CD4-positive, alpha-beta T cell (primary cell): ENCODE measurements at regions not wholly inside any gene's neighbourhood (a gene's known extent, or its start where the extent isn't known, plus 50 kb on each side); places are given as distances from the start of the nearest gene placed in this dataset.

Experiments used
- ATAC-seq: fragments of 200-7000 bp; cut with Tn5 transposase; one replicate; pipeline ENCODE4 v1.10.0; 2022; ENCODE audit warnings: mild to moderate bottlenecking; ENCODE audit not compliant: poor library complexity
- CTCF ChIA-PET: fragments of 350-600 bp; sonication (Branson Sonifier 250); formaldehyde crosslinking; loops from one replicate; lab custom pipeline; 2021; ENCODE audit warnings: antibody characterized with exemption, inconsistent platforms; lab: Charles Lee
- POLR2A ChIA-PET: fragments of 350-600 bp; sonication (Branson Sonifier 250); formaldehyde crosslinking; loops from one replicate; lab custom pipeline; 2021; ENCODE audit warnings: antibody characterized with exemption, inconsistent platforms; lab: Charles Lee
- DNase-seq, 14 experiments: peaks; one replicate each; pipeline ENCODE4 v3.0.0-alpha.2; 2013 to 2020; ENCODE audit warnings: mixed read lengths in 2 of 14
- H3K27ac ChIP-seq, 2 donors: one replicate each; pipeline versions ENCODE4 v1.5.1 to v1.7.0; 2013; ENCODE audit warnings: low read length in 2 of 2, low read depth in 1 of 2, mild to moderate bottlenecking in 1 of 2
- H3K27me3 ChIP-seq, 2 experiments: 1 replicate in 1 of 2; 2 replicates in 1 of 2; pipeline versions ENCODE4 v1.6.1 to v1.7.0; 2013; ENCODE audit warnings: low read length in 2 of 2, control low read depth in 1 of 2, mild to moderate bottlenecking in 1 of 2, moderate library complexity in 1 of 2; ENCODE audit not compliant: insufficient read depth in 2 of 2, control insufficient read depth in 1 of 2
- H3K36me3 ChIP-seq: one replicate; pipeline ENCODE4 v1.6.1; 2013; ENCODE audit warnings: low read length, control low read depth; ENCODE audit not compliant: insufficient read depth
- H3K4me1 ChIP-seq: one replicate; pipeline ENCODE4 v1.6.1; 2013; ENCODE audit warnings: low read length, control low read depth; ENCODE audit not compliant: insufficient read depth
- H3K4me3 ChIP-seq: one replicate; pipeline ENCODE4 v1.5.1; 2013; ENCODE audit warnings: mild to moderate bottlenecking, low read length, moderate library complexity
- H3K9me3 ChIP-seq, 2 experiments: 1 replicate in 1 of 2; 2 replicates in 1 of 2; pipeline versions ENCODE4 v1.6.1 to v1.7.0; 2013; ENCODE audit warnings: low read length in 2 of 2, mild to moderate bottlenecking in 2 of 2, control low read depth in 1 of 2, moderate library complexity in 1 of 2; ENCODE audit not compliant: control insufficient read depth in 1 of 2, insufficient read depth in 1 of 2
- H3K27ac Mint-ChIP-seq: one replicate; pipeline ENCODE4 v1.8.0; 2020; ENCODE audit warnings: mixed read lengths
- H3K27me3 Mint-ChIP-seq: one replicate; pipeline ENCODE4 v1.8.0; 2021; ENCODE audit warnings: mixed read lengths
- H3K36me3 Mint-ChIP-seq: one replicate; pipeline ENCODE4 v1.8.0; 2021; ENCODE audit warnings: low read depth, mixed read lengths
- H3K4me1 Mint-ChIP-seq: one replicate; pipeline ENCODE4 v1.8.0; 2021; ENCODE audit warnings: low read depth, mixed read lengths
- H3K4me3 Mint-ChIP-seq: one replicate; pipeline ENCODE4 v1.8.0; 2020; ENCODE audit warnings: mild to moderate bottlenecking, mixed read lengths
- H3K9me3 Mint-ChIP-seq: one replicate; pipeline ENCODE4 v1.8.0; 2020; ENCODE audit warnings: mixed read lengths
- CTCF ChIP-seq: fragments of 200-600 bp; IDR thresholded peaks from one replicate; pipeline ENCODE4 v1.8.0; 2022; ENCODE audit warnings: antibody characterized with exemption, mild to moderate bottlenecking
- intact Hi-C, 2 experiments: fragments of 100-400 bp; cut with DNase I in 1 of 2; cut with micrococcal nuclease in 1 of 2; formaldehyde crosslinking; loops; one replicate each; pipeline versions ENCODE4 v1.15.1 to v1.9.0; 2023 to 2025; cut with DNase I, micrococcal nuclease

GRCh38 chr3:152120601-152121269 lies 148.0 kb upstream of the MBNL1 start:
- no peak overlapping the region for H3K4me3 Mint-ChIP-seq
- intact Hi-C loops, result no loop called here
- TF ChIP-seq CTCF, result no peak
- Histone ChIP-seq H3K27ac (no peak overlapping the region), H3K27me3 (no peaks in the 10 kb centered on the region), H3K4me3 (no peak overlapping the region), H3K9me3 (no peaks in the 10 kb centered on the region), H3K36me3 (no peaks in the 10 kb centered on the region), H3K4me1 (no peaks in the 10 kb centered on the region)
- no peaks in the 10 kb centered on the region for H3K9me3 Mint-ChIP-seq
- H3K4me1 Mint-ChIP-seq, result peaks cover 15% of the 10 kb centered on the region
- no peaks in the 10 kb centered on the region for H3K36me3 Mint-ChIP-seq
- no peak overlapping the region for H3K27ac Mint-ChIP-seq
- POLR2A ChIA-PET, result no interaction called here
- DNase-seq (no peak), ATAC-seq (no peak)
- CTCF ChIA-PET, result no interaction called here
- no peaks in the 10 kb centered on the region for H3K27me3 Mint-ChIP-seq

GRCh38 chr3:152121270-152121636 lies 147.5 kb upstream of the MBNL1 start:
- DNase-seq (no peak), ATAC-seq (no peak)
- no peaks in the 10 kb centered on the region for H3K27me3 Mint-ChIP-seq
- H3K27me3 ChIP-seq, result no peaks in the 10 kb centered on the region
- H3K36me3 Mint-ChIP-seq, result no peaks in the 10 kb centered on the region
- POLR2A ChIA-PET, result no interaction called here
- H3K4me1 Mint-ChIP-seq, result peaks cover 15% of the 10 kb centered on the region
- CTCF ChIA-PET, result no interaction called here
- H3K4me3 Mint-ChIP-seq, result no peak overlapping the region
- no peak for TF ChIP-seq CTCF
- no peaks in the 10 kb centered on the region for H3K9me3 Mint-ChIP-seq
- H3K4me3 ChIP-seq, result no peak overlapping the region
- H3K9me3 ChIP-seq, result no peaks in the 10 kb centered on the region
- intact Hi-C loops, result no loop called here
- no peak overlapping the region for H3K27ac ChIP-seq
- H3K27ac Mint-ChIP-seq, result no peak overlapping the region
- no peaks in the 10 kb centered on the region for H3K4me1 ChIP-seq
- H3K36me3 ChIP-seq, result no peaks in the 10 kb centered on the region

- no peak for TF ChIP-seq CTCF
- no peaks in the 10 kb centered on the region for H3K36me3 Mint-ChIP-seq
- no peak for ATAC-seq
- Histone ChIP-seq H3K4me1 (no peaks in the 10 kb centered on the region), H3K9me3 (no peaks in the 10 kb centered on the region), H3K36me3 (no peaks in the 10 kb centered on the region), H3K27me3 (no peaks in the 10 kb centered on the region), H3K4me3 (no peak overlapping the region), H3K27ac (no peak overlapping the region)
- no peak for DNase-seq
- CTCF ChIA-PET, result no interaction called here
- POLR2A ChIA-PET, result no interaction called here
- no peaks in the 10 kb centered on the region for H3K9me3 Mint-ChIP-seq
- H3K4me1 Mint-ChIP-seq, result peaks cover 15% of the 10 kb centered on the region
- intact Hi-C loops, result no loop called here
- no peaks in the 10 kb centered on the region for H3K27me3 Mint-ChIP-seq
- no peak overlapping the region for H3K4me3 Mint-ChIP-seq
- H3K27ac Mint-ChIP-seq, result no peak overlapping the region
Measured at GRCh38 chr3:152122851-152123250, 145.9 kb upstream of the MBNL1 start.
